Rectal smooth muscle tissue (tissue), 1 donor: ENCODE measurements at regions not wholly inside any gene's neighbourhood (a gene's known extent, or its start where the extent isn't known, plus 50 kb on each side); places are given as distances from the start of the nearest gene placed in this dataset.
"Not testable (repeated sequence)": the region's sequence is repeated elsewhere in the genome, so short reads cannot be mapped to it uniquely, and the experiment has no call there.

Source experiments
- H3K27ac ChIP-seq: one replicate; pipeline ENCODE4 v1.7.0; 2013; ENCODE audit warnings: low read depth, low read length, inconsistent platforms
- H3K27me3 ChIP-seq: one replicate; pipeline ENCODE4 v1.7.0; 2013; ENCODE audit warnings: low read length; ENCODE audit not compliant: control insufficient read depth, insufficient read depth
- H3K36me3 ChIP-seq: one replicate; pipeline ENCODE4 v1.7.0; 2013; ENCODE audit warnings: low read length; ENCODE audit not compliant: control insufficient read depth, insufficient read depth
- H3K4me1 ChIP-seq: one replicate; pipeline ENCODE4 v1.7.0; 2013; ENCODE audit warnings: low read length; ENCODE audit not compliant: control insufficient read depth, insufficient read depth
- H3K4me3 ChIP-seq: one replicate; pipeline ENCODE4 v1.7.0; 2013; ENCODE audit warnings: low read length
- H3K9ac ChIP-seq: one replicate; pipeline ENCODE4 v1.7.0; 2013; ENCODE audit warnings: low read length

DNA sequence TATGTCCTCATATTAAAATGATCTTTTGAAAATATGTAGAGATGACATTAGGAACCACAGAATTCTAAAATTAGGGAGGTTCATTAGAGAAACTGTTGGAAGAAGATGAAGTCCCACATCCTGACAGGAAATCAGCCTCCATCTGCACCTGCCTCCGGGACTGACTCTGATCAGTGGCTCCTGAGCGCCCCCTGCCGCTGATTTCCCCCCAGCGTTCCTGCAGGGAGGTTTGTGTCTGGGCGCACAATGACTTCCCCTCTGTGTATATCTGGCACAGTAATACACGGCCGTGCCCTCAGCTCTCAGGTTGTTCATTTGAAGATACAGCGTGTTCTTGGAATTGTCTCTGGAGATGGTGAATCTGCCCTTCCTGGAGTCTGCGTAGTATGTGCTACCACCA lies 883.8 kb downstream of the TMEM121 start:
- H3K36me3 ChIP-seq, H3K4me3 ChIP-seq, H3K27me3 ChIP-seq, H3K4me1 ChIP-seq, H3K27ac ChIP-seq, H3K9ac ChIP-seq: not testable (repeated sequence)

DNA sequence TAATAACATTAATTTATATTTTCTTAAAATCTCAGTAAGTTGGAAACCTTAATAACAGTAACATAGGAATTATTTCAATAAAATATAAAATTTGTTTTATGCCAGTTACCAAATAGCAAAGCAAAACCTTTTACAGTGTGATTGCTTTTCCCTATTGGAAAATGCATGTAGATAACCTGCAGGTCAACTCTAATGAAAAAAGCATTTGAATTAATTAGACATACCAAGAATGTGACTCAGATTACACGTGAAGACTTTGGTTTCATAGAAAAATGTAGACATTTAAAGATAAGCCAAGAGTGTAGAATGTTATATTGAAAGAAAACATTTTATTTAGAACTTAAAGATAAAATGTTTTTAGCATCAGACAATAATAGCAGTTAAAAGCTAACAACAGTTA lies 888.1 kb downstream of the TMEM121 start:
- Histone ChIP-seq H3K4me1 (no peaks in the 10 kb centered on the region), H3K36me3 (no peaks in the 10 kb centered on the region), H3K27ac (no peak overlapping the region), H3K9ac (no peak overlapping the region), H3K27me3 (no peaks in the 10 kb centered on the region), H3K4me3 (no peak overlapping the region)

DNA sequence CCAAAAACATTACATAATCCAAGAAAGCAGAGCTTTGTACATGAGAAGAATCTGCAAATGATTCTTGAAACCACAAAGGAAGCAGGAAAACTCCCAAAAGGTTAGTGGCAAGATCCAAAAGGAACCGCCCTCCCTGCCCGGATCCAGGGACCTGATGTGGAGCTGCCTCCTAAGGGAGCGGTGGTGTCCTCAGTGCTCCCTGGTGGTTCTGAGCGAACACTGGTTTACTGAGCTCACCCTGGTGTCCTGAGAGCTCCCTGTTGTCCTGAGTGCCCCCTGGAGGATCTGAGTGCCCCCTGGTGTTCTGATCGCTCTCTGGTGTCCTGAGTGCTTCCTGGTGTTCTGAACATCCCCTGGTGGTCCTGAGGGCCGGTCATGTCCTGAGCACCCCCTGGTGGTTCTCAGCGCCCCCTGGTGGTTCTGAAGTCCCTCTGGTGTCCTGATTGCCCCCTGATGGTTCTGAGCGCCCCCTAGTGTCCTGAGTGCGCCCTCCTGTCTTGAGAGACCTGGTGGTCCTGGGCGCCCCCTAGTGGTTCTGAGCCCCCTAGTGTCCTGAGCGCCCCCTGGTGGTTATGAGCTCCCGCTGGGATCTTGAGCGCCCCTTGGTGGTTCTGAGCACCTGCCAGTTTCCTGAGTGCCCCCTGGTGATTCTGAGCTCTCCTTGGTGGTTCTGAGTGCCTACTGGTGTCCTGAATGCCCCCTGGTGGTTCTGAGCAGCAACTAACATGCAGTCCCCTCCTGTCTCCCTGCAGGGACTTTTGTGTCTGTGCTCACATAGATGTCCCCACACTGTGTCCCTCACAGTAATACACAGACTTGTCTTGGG lies 891.1 kb downstream of the TMEM121 start:
- no peak overlapping the region for H3K9ac ChIP-seq
- H3K36me3 ChIP-seq: no peaks in the 10 kb centered on the region
- H3K27ac ChIP-seq: no peak overlapping the region
- H3K27me3 ChIP-seq: no peaks in the 10 kb centered on the region
- H3K4me1 ChIP-seq: no peaks in the 10 kb centered on the region
- H3K4me3 ChIP-seq: no peak overlapping the region

DNA sequence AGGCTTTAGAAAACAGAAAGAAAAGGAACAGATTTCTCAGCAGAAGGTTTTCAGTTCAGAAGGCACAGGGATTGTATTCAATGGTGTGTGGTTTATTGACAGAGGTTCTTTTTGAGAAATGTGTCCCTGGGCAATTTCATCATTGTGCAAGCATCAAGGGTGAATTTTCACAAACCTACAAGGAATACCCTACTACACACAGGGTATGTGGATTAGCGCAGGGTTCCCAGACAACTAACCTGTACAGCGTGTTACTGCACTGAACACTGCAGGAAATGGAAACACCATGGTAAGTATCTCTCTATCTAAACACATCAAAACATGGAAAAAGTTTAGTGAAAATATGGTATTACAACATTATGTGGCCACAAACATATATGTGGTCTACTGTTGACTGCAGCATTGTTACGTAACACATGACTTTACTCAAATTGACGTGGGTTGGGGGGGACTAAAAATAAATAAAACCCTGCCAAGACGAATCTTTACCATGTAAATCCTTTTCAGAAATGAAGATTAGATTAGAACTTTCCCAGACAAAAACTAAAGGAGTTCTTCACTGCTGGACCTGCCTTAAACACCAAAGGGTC lies 893.1 kb downstream of the TMEM121 start:
- Histone ChIP-seq H3K27me3 (no peaks in the 10 kb centered on the region), H3K4me3 (no peak overlapping the region), H3K27ac (no peak overlapping the region)

DNA sequence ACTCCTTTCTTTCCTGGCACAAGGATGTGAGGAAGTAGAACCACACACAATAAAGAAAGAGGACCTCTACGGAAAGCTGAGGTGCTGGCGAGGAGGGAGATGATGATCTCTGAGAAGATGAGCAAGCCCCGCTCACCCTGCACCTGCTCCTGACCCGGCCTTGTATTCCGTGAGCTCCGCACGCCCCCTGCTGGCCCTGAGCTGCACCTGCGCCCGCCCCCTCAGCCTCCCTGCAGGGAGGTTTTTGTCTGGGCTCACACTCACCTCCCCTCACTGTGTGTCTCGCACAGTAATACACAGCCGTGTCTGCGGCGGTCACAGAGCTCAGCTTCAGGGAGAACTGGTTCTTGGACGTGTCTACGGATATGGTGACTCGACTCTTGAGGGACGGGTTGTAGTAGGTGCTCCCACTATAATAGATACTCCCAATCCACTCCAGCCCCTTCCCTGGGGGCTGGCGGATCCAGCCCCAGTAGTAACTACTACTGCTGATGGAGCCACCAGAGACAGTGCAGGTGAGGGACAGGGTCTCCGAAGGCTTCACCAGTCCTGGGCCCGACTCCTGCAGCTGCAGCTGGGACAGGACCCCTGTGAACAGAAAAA lies 895.1 kb downstream of the TMEM121 start:
- not testable (repeated sequence) for H3K9ac ChIP-seq, H3K4me1 ChIP-seq, H3K36me3 ChIP-seq, H3K27ac ChIP-seq, H3K4me3 ChIP-seq, H3K27me3 ChIP-seq

More for the DNA sequence above, 893.1 kb downstream of the TMEM121 start:
- no peaks in the 10 kb centered on the region for H3K36me3 ChIP-seq
- no peak overlapping the region for H3K9ac ChIP-seq
- H3K4me1 ChIP-seq: no peaks in the 10 kb centered on the region

DNA sequence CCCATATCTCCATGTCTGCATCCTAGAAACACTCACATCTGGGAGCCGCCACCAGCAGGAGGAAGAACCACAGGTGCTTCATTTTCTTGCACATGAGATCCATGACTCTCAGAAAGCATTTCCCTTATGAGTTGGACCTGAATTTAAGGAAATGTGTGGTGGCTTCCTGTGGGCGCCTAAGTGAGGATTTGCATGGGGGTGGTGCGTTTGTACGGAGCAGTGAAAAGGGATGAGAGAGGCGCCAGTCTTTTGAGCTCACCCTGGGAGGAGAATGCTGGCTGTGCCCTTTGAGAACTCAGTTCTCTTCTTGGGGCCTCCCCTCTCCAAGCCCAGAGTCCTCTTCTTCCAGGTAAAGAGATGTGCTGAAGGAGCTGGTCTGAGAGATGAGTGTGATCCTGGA lies 895.7 kb downstream of the TMEM121 start:
- Histone ChIP-seq H3K4me3 (no peak overlapping the region), H3K27ac (no peak overlapping the region), H3K36me3 (no peaks in the 10 kb centered on the region), H3K4me1 (no peaks in the 10 kb centered on the region), H3K9ac (no peak overlapping the region), H3K27me3 (no peaks in the 10 kb centered on the region)

DNA sequence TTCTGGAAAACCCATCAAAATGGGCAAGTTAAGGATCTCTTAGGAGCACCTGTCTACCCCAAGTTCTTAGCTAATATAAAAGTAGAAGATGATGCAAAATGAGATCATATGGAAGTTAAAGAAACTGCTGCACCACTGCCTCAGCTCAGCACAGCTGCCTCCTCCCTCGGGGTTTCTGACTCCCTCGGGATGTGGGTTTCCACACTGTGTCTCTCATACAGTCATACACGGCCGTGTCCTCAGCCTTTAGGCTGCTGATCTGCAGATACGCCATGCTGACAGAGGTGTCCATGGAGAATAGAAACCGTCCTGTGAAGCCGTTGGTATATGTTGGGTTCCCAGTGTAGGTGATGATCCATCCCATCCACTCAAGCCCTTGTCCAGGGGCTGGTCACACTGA lies 898.8 kb downstream of the TMEM121 start:
- not testable (repeated sequence) for H3K4me3 ChIP-seq, H3K27me3 ChIP-seq, H3K27ac ChIP-seq, H3K36me3 ChIP-seq, H3K4me1 ChIP-seq, H3K9ac ChIP-seq

DNA sequence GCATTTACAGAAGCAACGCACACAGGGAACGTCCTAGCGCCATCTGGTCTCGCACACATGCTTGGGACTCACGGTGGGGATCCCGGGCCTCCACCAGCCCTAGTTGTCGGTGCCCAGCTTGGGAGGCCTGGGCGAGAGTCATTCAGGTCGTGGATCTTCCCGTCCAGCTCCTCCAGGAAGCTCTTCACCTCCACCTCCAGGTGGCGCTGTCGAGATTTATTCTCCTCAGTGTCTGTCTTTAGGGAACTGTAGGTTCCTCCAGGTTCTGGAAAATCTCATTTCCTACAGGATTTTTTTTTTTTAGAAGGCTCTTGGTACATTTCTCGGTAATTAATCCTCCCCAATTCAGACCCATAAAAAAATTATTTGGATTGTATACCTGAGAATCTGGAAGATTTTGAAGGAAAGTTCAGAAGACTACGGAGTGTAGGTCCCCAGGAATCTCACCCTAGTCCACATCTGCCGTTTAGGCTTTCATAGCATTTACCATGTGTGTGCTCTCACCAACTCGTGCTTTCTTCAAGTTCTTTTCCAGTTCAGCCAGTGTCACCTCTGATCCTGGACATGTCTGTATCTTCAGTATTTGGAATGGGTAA lies 910.0 kb downstream of the TMEM121 start:
- Histone ChIP-seq H3K36me3 (no peaks in the 10 kb centered on the region), H3K27ac (no peak overlapping the region), H3K4me3 (no peak overlapping the region), H3K9ac (no peak overlapping the region), H3K4me1 (no peaks in the 10 kb centered on the region), H3K27me3 (no peaks in the 10 kb centered on the region)

DNA sequence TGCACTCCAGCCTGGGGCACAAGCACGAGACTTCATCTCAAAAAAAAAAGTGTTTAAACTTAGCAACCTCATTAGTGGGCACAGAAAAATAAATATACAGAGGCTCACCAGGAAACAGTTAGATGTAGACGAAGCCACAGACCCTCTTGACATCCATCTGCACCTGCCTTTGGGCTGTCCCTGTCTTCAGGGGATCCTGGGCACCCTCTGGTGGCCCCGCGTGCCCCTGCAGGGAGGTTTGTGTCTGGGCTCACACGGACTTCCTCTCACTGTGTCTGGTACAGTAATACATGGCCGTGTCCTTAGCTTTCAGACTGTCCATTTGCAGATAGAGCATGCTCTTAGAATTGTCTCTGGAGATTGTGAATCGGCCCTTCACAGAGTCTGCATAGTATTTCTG lies 916.5 kb downstream of the TMEM121 start:
- no peaks in the 10 kb centered on the region for H3K27me3 ChIP-seq
- H3K4me3 ChIP-seq: no peak overlapping the region
- H3K4me1 ChIP-seq: no peaks in the 10 kb centered on the region
- no peaks in the 10 kb centered on the region for H3K36me3 ChIP-seq
- no peak overlapping the region for H3K27ac ChIP-seq
- no peak overlapping the region for H3K9ac ChIP-seq

DNA sequence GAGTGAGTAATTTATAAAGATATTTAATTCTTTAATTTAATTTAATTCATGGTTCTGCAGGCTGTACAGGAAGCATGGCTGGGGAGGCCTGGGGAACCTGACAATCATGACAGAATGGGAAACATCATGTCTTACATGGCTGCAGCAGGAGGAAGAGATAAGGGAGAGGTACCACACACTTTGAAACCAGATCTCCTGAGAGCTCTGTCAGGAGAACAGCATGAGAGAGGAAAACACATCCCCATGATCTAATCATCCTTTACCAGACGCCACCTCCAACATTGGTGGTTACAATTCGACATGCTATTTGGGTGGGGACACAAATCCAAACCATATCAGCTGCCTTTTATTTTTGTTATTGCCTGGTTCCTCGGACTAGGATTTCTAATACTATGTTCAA lies 928.6 kb downstream of the TMEM121 start:
- Histone ChIP-seq H3K4me1 (no peaks in the 10 kb centered on the region), H3K36me3 (no peaks in the 10 kb centered on the region)

DNA sequence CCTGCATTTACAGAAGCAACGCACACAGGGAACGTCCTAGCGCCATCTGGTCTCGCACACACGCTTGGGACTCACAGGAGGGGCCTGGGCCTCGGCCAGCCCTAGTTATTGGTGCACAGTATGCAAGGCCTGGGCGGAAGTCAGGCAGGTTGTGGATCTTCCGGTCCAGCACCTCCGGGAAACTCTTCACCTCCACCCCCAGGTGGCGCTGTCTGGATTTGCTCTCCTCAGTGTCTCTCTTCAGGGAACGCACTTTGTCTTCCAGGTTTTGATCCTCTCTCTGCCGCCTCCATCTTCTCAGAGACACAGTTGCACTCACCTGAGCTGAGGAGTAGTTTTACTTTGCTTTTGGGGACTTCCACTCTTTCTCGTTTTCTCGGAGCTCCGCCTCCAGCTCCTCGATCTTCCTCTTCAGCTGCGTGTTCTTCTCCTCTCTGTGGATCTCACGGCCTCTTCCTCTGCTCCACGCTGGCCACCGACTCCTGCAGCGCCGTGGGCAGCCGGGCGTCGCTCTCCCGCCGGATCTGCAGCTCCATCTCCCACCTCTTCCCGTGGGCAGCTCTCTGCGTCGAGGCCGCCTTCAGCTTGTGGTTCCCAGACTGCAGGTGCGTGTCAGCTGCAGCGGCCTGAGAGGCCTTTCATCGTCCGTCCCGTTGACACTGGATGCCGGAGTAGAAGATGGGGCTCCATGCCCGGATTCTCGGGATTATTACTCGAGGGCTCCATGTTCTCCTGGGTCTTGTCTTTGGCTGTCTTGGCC lies 933.8 kb downstream of the TMEM121 start:
- Histone ChIP-seq H3K4me3 (no peak overlapping the region), H3K36me3 (no peaks in the 10 kb centered on the region), H3K27me3 (no peaks in the 10 kb centered on the region), H3K4me1 (no peaks in the 10 kb centered on the region), H3K9ac (no peak overlapping the region), H3K27ac (no peak overlapping the region)

More for the DNA sequence above, 928.6 kb downstream of the TMEM121 start:
- no peaks in the 10 kb centered on the region for H3K27me3 ChIP-seq
- no peak overlapping the region for H3K9ac ChIP-seq
- no peak overlapping the region for H3K4me3 ChIP-seq
- H3K27ac ChIP-seq: no peak overlapping the region

DNA sequence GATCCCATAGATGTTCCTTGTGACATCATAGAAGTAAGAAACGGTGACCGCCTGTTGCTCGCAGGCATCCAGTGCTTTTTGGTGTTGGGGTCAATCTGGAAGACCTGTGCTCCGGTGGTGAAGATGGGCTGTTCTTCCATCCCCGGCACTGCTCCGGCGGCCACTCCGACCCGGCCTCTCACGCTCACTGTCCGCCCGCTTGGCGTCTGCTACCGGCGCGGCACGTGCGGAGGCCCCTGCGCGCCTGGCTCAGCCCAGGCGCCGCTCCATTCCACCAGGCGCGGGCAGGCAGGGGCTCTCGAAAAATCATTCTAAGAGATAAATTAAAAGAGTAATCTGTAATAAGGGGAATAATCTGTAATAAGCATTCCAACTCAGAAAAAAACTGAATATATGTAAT lies 934.5 kb downstream of the TMEM121 start:
- H3K27me3 ChIP-seq: no peaks in the 10 kb centered on the region
- no peak overlapping the region for H3K9ac ChIP-seq
- H3K27ac ChIP-seq: no peak overlapping the region
- no peaks in the 10 kb centered on the region for H3K36me3 ChIP-seq
- no peaks in the 10 kb centered on the region for H3K4me1 ChIP-seq
- no peak overlapping the region for H3K4me3 ChIP-seq
